GM13976 (cell line): ENCODE measurements at regions not wholly inside any gene's neighbourhood (a gene's known extent, or its start where the extent isn't known, plus 50 kb on each side); places are given as distances from the start of the nearest gene placed in this dataset.

Experiments
- DNase-seq: peaks from one replicate; pipeline ENCODE4 v3.0.0; 2012; ENCODE audit warnings: low spot score
- CTCF ChIP-seq: IDR thresholded peaks from 2 replicates; pipeline ENCODE4 v1.5.1; 2012; ENCODE audit warnings: borderline replicate concordance, mild to moderate bottlenecking; ENCODE audit not compliant: insufficient read depth; ENCODE audit errors: extremely low read depth, missing control alignments, control extremely low read depth
- in situ Hi-C: fragments of 300-500 bp; cut with MboI; formaldehyde crosslinking; loops from one replicate; pipeline ENCODE4 v1.12.0; 2022; ENCODE audit warnings: low sequenced_read_pairs, mixed read lengths, inconsistent platforms; ENCODE audit not compliant: unreplicated experiment

- in situ Hi-C loops: no loop called here
- no peak for TF ChIP-seq CTCF
- no peak for DNase-seq
These were observed 171.1 kb upstream of the TLE3 start for GRCh38 chr15:70268698-70269251.

- in situ Hi-C loops: no loop called here
- TF ChIP-seq CTCF: no peak
These were observed 170.2 kb upstream of the TLE3 start for GRCh38 chr15:70267879-70268278.

GRCh38 chr15:70267306-70267705, 169.6 kb upstream of the TLE3 start:
- DNase-seq: no peak
- in situ Hi-C loops: no loop called here
- no peak for TF ChIP-seq CTCF

More at GRCh38 chr15:70267879-70268278, 170.2 kb upstream of the TLE3 start:
- DNase-seq: no peak

- in situ Hi-C loops: no loop called here
- no peak for TF ChIP-seq CTCF
- no peak for DNase-seq
These were observed 168.8 kb upstream of the TLE3 start for GRCh38 chr15:70266412-70267121.

GRCh38 chr15:70265986-70266385, 168.3 kb upstream of the TLE3 start:
- DNase-seq: no peak
- in situ Hi-C loops: no loop called here
- TF ChIP-seq CTCF: no peak

GRCh38 chr15:70265466-70265978, 167.8 kb upstream of the TLE3 start:
- DNase-seq: no peak
- TF ChIP-seq CTCF: peak; percentile 18
- in situ Hi-C loops: no loop called here
